ENCODE measurements at regions not wholly inside any gene's neighbourhood (a gene's known extent, or its start where the extent isn't known, plus 50 kb on each side); places are given as distances from the start of the nearest gene placed in this dataset.

- H3K4me3 Mint-ChIP-seq, result no peak overlapping the region
- no peaks in the 10 kb centered on the region for H3K36me3 Mint-ChIP-seq (ENCODE audit: low read depth)
Observed at GRCh38 chr3:118077332-118077731, 957.3 kb downstream of the IGSF11 start.

DNA sequence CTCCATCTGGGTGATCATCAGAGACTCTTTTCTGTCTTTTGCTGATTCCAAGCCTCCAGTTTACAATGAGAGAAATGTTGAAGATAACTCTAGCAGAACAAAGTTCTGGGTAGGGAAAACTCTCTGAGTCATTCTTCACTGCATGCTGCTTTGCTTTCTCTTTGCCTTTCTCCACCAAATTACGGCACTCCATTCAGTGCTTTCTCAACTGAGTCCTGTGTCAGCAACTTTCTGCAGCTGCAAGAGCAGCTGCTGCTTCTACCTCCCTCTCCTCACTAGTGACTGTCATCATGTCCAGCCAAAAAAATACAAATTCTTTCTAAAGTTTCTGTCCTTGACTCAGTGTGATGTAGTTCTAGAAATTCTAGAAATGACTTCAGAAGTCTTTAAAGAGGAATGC is 953.8 kb downstream of the IGSF11 start:
- no peaks in the 10 kb centered on the region for H3K36me3 Mint-ChIP-seq (ENCODE audit: low read depth)
- H3K4me3 Mint-ChIP-seq, result no peak overlapping the region
- no peak for DNase-seq
- H3K27ac Mint-ChIP-seq, result no peak overlapping the region
- TF ChIP-seq, protein P1, sequence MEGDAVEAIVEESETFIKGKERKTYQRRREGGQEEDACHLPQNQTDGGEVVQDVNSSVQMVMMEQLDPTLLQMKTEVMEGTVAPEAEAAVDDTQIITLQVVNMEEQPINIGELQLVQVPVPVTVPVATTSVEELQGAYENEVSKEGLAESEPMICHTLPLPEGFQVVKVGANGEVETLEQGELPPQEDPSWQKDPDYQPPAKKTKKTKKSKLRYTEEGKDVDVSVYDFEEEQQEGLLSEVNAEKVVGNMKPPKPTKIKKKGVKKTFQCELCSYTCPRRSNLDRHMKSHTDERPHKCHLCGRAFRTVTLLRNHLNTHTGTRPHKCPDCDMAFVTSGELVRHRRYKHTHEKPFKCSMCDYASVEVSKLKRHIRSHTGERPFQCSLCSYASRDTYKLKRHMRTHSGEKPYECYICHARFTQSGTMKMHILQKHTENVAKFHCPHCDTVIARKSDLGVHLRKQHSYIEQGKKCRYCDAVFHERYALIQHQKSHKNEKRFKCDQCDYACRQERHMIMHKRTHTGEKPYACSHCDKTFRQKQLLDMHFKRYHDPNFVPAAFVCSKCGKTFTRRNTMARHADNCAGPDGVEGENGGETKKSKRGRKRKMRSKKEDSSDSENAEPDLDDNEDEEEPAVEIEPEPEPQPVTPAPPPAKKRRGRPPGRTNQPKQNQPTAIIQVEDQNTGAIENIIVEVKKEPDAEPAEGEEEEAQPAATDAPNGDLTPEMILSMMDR (IDR thresholded peaks at IDR 0.05), result no peak
- H3K27me3 Mint-ChIP-seq (ENCODE audit: low read depth, poor library complexity), result no peaks in the 10 kb centered on the region
- no peaks in the 10 kb centered on the region for H3K9me3 Mint-ChIP-seq
- H3K4me1 Mint-ChIP-seq, result peaks cover 6% of the 10 kb centered on the region

More at GRCh38 chr3:118077332-118077731, 957.3 kb downstream of the IGSF11 start:
- TF ChIP-seq, protein P1 (IDR thresholded peaks at IDR 0.05), result no peak
- Mint-ChIP-seq H3K9me3 (peaks cover 22% of the 10 kb centered on the region), H3K27ac (no peak overlapping the region), H3K27me3 (ENCODE audit: low read depth, poor library complexity) (peaks cover 3% of the 10 kb centered on the region), H3K4me1 (peaks cover 6% of the 10 kb centered on the region)
- no peak for DNase-seq

- H3K36me3 Mint-ChIP-seq (ENCODE audit: low read depth), result no peaks in the 10 kb centered on the region
- H3K9me3 Mint-ChIP-seq, result peaks cover 22% of the 10 kb centered on the region
- no peak overlapping the region for H3K4me3 Mint-ChIP-seq
- peaks cover 12% of the 10 kb centered on the region for H3K27me3 Mint-ChIP-seq (ENCODE audit: low read depth, poor library complexity)
- TF ChIP-seq, protein P1 (IDR thresholded peaks at IDR 0.05), result no peak
- no peak overlapping the region for H3K27ac Mint-ChIP-seq
- DNase-seq, result no peak
- no peaks in the 10 kb centered on the region for H3K4me1 Mint-ChIP-seq
Observed at GRCh38 chr3:118088696-118089095, 946.0 kb downstream of the IGSF11 start.

- H3K27ac Mint-ChIP-seq, result no peak overlapping the region
Observed at GRCh38 chr3:118089563-118089962, 945.1 kb downstream of the IGSF11 start.

GRCh38 chr3:118097226-118097625 is 937.4 kb downstream of the IGSF11 start:
- Mint-ChIP-seq H3K27me3 (ENCODE audit: low read depth, poor library complexity) (no peaks in the 10 kb centered on the region), H3K27ac (no peak overlapping the region), H3K4me3 (no peak overlapping the region), H3K4me1 (no peaks in the 10 kb centered on the region), H3K9me3 (peaks cover 32% of the 10 kb centered on the region), H3K36me3 (ENCODE audit: low read depth) (no peaks in the 10 kb centered on the region)
- TF ChIP-seq, protein P1 (IDR thresholded peaks at IDR 0.05), result no peak
- DNase-seq, result no peak

More at GRCh38 chr3:118089563-118089962, 945.1 kb downstream of the IGSF11 start:
- Mint-ChIP-seq H3K4me3 (no peak overlapping the region), H3K9me3 (peaks cover 31% of the 10 kb centered on the region), H3K4me1 (no peaks in the 10 kb centered on the region), H3K27me3 (ENCODE audit: low read depth, poor library complexity) (peaks cover 12% of the 10 kb centered on the region), H3K36me3 (ENCODE audit: low read depth) (no peaks in the 10 kb centered on the region)
- TF ChIP-seq, protein P1 (IDR thresholded peaks at IDR 0.05), result no peak
- DNase-seq, result no peak

GRCh38 chr3:118097660-118098059 is 937.0 kb downstream of the IGSF11 start:
- H3K4me3 Mint-ChIP-seq, result no peak overlapping the region
- H3K27ac Mint-ChIP-seq, result no peak overlapping the region
- DNase-seq, result no peak
- H3K9me3 Mint-ChIP-seq, result peaks cover 27% of the 10 kb centered on the region
- TF ChIP-seq, protein P1 (IDR thresholded peaks at IDR 0.05), result no peak
- no peaks in the 10 kb centered on the region for H3K4me1 Mint-ChIP-seq
- H3K36me3 Mint-ChIP-seq (ENCODE audit: low read depth), result no peaks in the 10 kb centered on the region
- H3K27me3 Mint-ChIP-seq (ENCODE audit: low read depth, poor library complexity), result no peaks in the 10 kb centered on the region

All from nephron progenitor cell (in vitro differentiated cells).